ENCODE measurements at regions not wholly inside any gene's neighbourhood (a gene's known extent, or its start where the extent isn't known, plus 50 kb on each side); places are given as distances from the start of the nearest gene placed in this dataset.
"Not testable (repeated sequence)": the region's sequence is repeated elsewhere in the genome, so short reads cannot be mapped to it uniquely, and the experiment has no call there.

DNA sequence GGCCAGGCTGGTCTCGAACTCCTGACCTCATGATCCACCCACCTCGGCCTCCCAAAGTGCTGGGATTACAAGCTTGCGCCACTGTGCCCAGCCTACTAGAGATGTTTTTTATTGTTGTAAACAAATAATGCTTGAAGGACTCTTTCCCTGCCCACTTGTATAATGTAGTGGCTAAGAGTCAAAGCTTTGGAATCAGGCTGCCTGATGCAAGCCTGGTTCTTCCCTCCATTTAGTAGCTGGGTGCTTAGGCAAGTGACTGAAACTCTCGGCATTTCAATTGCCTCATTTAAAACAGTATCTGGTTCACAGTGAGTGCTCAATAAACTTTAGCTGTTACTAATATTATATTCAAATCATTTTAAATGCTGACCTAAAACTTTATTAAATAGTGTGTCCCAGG is 144.2 kb upstream of the FOXN2 start:
- no peak for DNase-seq (ENCODE audit: extremely low read depth in 1 of 11, low read depth in 9 of 11, low spot score in 4 of 11)

DNA sequence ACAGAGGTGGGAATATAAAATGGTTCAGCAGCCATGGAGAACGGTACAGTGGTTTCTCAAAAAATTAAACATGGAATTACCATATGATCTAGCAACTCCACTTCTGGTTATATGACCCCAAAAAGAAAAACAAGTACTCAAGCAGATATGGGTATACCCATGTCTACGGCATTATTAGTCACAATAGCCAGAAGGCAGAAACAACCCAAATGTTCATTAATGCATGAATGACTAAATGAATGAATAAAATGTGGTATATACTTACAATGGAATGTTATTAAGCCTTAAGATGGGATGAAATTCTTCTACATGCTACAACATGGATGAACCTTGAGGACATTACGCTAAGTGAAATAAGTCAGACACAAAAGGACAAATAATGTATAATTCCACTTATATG is 141.3 kb upstream of the FOXN2 start:
- no peak for DNase-seq (ENCODE audit: extremely low read depth in 1 of 11, low read depth in 9 of 11, low spot score in 4 of 11)

DNA sequence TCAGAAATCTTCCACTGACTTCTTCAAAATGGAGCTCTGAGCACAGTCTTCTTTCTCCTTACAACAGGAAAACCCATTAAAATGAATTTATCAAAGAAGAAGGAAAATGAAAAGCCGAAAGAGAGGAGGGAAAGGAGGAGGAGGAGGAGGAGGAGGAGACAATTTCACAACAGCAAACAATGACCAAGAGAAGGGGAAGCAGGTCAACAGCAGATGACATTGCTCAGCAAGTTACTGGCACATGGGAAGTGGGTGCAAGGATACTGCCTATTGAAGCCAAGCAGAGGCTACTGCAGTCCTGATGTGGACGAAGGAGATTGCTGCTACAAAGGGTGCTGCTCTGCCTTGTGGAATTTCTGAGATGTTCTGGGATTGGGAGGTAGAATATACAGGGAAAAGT is 140.0 kb upstream of the FOXN2 start:
- DNase-seq (ENCODE audit: extremely low read depth in 1 of 11, low read depth in 9 of 11, low spot score in 4 of 11), result no peak

DNA sequence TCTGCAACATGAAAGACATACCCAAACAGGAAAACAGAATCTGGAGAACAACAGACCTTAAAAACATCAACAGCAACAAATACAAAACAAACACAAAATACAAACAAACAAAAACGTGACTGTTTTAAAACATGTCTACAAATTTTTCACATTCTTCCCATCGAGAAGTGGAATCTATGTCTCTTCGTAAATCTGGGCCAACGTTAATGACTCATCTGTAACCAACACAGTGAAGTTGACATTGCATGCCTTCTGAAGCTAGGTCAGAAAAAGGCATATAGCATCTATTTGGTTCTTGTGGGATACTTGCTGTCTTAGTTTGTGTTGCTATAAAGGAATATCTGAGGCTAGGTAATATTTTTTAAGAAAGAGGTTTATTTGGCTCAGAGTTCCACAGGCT is 139.2 kb upstream of the FOXN2 start:
- no peak for DNase-seq (ENCODE audit: extremely low read depth in 1 of 11, low read depth in 9 of 11, low spot score in 4 of 11)

DNA sequence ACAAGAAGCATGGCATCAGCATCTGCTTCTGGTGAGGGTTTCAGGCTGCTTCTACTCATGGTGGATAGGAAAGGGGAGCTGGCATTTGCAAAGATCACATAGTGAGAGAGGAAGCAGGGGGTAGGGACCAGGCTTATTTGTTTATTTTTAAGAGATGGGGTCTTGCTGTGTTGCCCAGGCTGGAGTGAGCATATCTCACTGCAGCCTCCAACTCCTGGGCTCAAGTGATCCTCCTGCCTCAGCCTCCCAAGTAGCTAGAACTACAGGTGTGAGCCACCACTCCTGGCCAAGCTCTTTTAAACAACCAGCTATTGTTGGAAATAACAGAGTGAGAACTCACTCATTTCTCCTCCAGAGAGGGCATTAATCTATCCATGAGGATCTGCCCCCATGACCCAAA is 138.8 kb upstream of the FOXN2 start:
- no peak for DNase-seq (ENCODE audit: extremely low read depth in 1 of 11, low read depth in 9 of 11, low spot score in 4 of 11)

DNA sequence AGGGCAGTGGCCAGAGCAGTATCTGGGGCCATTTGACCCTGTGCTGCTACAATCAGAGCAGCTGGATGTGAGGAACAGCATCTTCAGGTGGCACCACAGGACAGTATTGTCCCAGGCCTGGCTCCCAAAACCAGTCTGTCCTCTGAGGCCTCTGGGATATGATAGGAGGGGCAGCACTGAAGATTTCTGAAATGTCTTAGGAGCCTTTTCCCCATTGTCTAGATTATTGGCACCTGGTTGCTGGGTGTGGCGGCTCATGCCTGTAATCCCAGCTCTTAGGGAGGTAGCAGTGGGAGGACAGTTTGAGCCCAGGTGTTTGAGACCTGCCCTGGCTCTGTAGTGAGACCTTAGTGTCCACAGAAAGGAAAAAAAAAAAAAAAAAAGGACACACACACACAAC is 137.6 kb upstream of the FOXN2 start:
- DNase-seq (ENCODE audit: extremely low read depth in 1 of 11, low read depth in 9 of 11, low spot score in 4 of 11), result no peak

DNA sequence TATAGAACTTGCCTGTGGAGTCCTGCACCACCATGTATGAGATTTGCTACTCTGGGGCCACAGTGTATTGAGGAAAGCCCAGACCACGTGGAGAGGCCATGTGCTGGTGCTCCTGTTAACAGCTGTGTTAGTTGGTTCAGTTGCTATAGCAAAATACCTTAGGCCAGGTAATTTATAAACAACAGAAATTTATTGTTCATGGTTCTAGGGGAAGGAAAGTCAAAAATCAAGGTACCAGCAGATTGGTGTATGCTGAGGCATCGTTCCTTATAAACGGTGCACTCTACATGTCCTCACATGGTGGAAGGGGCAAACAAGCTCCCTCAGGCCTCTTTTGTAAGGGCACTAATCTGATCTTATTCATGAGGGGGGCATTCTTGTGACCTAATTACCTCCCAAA is 135.9 kb upstream of the FOXN2 start:
- DNase-seq (ENCODE audit: extremely low read depth in 1 of 11, low read depth in 9 of 11, low spot score in 4 of 11), result no peak

DNA sequence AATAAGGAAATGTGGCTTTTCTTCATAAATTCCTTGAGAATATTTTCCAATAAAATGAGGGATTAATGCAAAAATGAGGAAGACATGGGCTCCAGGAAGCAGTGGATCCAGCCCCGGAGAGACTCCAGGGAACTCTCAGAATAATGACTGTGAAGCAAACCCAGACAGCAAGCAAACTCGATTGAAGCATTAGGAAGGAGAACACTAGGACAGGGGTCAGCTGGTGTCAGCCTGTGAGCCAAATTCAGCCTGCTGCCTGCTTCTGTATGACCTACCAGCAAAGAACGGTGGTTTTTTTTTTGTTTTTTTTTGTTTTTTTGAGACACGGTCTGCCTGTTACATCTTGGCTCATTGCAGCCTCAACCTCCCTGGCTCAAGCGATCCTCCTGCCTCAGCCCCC is 133.9 kb upstream of the FOXN2 start:
- DNase-seq (ENCODE audit: extremely low read depth in 1 of 11, low read depth in 9 of 11, low spot score in 4 of 11), result no peak

DNA sequence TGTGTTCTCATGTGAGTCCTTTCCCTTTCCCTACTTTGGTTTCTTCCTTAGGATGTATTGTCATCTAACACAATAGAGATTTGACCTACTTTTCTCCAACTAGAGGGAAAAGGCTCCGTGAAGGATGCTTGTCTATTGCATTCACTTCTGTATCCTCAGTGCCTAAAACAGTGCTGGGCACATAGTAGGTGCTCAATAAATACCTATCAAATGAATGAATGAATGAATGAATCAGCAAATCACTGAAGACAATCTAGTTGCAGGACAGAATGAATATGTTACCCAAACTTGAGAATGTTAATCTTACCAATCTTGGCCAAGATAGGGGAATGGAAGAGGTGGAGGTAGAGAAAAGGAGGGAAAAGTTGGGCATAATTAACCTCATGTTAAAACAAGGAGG is 131.2 kb upstream of the FOXN2 start:
- DNase-seq (ENCODE audit: extremely low read depth in 1 of 11, low read depth in 9 of 11, low spot score in 4 of 11), result no peak

DNA sequence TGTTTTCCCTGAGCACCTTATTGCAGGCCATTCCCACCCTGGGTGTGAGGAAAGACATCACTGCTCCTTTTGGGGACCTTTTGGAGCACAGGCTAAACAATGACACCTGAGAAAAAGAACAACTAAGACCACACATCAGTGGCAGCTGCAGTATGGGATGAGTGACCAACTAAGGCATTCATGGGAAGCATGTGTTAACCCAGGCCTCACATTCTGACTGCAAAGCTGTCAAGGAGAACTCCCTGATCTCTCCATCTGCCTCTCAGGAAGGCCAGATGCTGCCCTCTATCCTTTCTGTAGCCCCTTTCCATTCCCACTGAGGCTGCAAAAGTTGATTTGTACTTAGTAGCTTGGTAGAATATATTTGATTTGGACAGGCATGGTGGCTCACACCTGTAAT is 130.5 kb upstream of the FOXN2 start:
- DNase-seq (ENCODE audit: extremely low read depth in 1 of 11, low read depth in 9 of 11, low spot score in 4 of 11), result no peak

DNA sequence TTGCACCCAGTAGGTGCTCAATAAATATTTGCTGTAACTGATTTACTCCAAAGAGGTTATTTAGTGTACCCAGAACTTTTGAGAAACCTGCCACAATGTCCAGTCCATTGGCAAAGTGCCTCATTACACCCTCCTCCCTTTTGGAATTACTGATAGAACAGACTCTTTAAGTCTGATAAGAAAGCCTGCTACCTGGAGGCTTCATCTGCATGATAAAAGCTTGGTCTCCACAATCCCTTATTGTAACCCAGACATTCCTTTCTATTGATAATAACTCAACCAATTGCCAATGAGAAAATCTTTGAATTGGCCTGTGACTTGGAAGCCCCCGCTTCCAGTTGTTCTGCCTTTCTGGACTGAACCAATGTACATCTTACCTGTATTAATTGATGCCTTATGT is 127.0 kb upstream of the FOXN2 start:
- DNase-seq (ENCODE audit: extremely low read depth in 1 of 11, low read depth in 9 of 11, low spot score in 4 of 11), result no peak

DNA sequence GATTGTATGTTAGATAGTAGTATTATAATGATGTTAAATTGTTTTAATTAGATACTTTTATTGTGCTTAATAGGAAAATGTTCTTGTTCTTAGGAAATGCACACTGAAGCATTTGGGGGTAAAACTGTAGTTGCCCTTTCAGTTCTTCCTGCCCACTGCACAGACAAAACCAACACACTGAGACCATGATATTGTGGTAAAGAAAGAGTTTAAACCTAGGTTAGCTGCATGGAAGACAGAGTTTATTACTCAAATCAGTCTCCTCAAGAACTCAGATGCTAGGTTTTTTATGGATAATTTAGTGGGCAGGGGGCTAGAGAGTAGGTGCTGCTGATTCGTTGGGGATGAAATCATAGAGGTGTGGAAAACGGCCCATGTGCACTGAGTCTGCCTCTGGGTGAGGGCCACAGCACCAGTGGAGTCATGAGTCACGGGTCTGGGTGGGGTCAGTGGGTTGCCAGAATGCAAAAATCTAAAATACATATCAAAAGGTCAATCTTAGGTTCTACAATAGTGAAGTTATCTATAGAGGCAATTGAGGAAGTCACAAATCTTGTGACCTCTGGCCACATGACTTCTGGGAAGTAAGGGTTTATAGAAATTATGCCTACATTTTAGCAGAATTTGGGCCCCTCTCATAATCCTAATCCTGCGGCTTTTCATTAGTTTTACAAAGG is 124.8 kb upstream of the FOXN2 start:
- no peak for DNase-seq (ENCODE audit: extremely low read depth in 1 of 11, low read depth in 9 of 11, low spot score in 4 of 11)

DNA sequence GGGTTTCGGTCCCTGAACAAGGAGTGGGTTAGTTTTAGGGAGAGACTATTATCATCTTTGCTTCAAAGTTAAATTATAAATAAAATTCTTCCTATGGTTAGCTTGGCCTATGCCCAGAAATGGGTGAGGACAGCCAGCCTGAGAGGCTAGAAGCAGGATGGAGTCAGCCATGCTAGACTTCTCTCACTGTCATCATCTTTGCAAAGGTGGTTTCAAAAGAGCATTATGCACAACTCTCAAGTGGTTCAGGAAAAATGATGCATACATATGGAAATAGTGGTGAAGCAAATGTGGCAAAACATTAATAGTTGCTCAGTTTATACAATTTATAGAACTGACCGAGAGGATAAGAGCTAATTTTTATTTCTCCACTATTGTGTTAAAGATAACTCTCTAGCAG is 124.3 kb upstream of the FOXN2 start:
- no peak for DNase-seq (ENCODE audit: extremely low read depth in 1 of 11, low read depth in 9 of 11, low spot score in 4 of 11)

DNA sequence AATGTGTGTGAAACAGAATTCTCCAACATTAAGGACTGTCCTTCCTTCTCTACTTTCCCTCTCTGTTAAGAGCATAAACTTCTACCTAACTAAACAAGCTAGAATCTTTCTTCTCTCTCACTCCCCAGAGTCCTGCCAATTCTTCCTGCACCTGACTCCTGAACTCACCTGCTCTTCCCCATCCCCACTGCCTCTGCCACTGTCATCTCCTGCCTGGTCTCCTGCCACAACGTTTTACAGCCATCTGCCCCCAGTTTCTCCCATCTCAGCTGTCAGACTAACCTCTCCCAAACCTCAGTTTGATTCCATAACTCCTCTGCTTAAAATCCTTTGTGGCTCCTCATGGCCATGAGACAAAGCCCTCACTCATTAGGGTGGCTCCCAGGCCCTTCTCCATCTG is 119.8 kb upstream of the FOXN2 start:
- no peak for DNase-seq (ENCODE audit: extremely low read depth in 1 of 11, low read depth in 9 of 11, low spot score in 4 of 11)

DNA sequence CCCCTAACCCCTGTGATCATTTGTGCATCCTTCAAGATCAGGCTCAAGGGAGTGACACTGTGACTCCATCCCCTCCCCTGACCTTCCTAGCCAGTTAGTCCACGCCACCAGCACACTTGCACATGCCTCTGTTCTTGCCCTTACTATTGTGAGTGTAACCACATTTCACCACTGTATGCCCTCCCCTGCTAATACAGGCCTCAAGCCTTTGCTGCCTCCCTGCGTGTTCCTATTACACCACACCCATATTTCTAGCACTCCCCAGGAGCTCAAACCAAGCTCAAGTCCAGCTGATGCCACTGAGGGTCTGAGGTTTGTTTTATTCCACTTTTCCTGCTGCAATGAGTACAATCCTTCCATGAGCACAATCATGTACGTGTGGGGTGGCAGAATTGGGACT is 119.3 kb upstream of the FOXN2 start:
- no peak for DNase-seq (ENCODE audit: extremely low read depth in 1 of 11, low read depth in 9 of 11, low spot score in 4 of 11)

DNA sequence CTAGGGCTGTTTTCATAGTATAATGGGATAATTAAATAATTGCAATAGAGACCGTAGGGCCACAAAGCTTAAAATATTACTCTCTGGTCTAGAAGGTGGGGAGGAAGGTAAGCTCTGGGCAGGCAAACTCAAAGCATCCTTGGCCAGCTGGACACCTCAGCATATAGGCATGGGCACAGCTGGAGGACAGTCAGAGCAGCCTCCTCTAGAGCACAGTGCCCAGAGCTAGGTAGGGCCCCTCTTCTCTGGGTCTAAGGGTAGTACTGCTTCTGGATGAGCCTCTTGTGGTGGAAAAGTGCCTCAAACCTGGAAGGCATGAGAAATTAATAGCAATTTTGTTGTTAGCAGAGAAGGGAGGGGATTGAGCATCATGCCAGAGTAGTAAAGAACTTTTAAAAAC is 116.9 kb upstream of the FOXN2 start:
- DNase-seq (ENCODE audit: extremely low read depth in 1 of 11, low read depth in 9 of 11, low spot score in 4 of 11), result no peak

DNA sequence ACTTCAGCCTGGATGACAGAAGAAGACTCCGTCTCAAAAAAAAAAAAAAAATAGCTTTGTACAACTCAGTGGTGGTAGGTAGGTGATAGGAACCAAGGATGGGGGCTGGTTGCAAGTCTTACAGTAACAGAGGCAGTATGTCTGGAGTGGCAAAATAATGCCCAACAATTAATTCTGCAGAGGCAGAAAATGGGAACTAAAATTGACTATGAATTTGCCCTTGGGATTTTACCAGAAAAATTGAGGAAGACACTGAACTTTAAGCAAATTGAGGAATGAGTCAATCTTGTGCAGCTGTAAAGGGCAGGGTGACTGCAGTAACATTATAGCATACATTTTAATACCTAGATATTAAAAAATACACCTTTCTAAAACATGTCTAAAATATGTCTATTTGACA is 116.1 kb upstream of the FOXN2 start:
- no peak for DNase-seq (ENCODE audit: extremely low read depth in 1 of 11, low read depth in 9 of 11, low spot score in 4 of 11)

DNA sequence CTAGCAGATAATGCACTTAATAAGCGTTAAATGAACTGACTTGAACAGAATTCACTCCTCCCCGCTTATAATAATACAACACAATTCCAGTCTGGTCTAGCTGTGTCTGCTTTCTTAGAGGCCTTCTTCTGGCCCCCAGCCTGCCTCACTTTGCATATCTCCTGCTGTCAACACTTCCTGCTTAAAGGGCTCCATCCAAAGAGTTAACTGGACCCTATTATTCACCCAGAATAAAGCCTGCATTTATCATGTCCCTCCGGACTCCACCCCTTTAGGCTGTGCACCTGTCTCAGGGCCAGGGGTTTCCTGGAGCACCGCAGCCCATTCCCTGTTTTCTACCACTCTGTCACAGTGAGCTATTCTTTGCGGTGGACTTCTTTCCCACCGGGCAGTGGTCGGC is 115.4 kb upstream of the FOXN2 start:
- no peak for DNase-seq (ENCODE audit: extremely low read depth in 1 of 11, low read depth in 9 of 11, low spot score in 4 of 11)

DNA sequence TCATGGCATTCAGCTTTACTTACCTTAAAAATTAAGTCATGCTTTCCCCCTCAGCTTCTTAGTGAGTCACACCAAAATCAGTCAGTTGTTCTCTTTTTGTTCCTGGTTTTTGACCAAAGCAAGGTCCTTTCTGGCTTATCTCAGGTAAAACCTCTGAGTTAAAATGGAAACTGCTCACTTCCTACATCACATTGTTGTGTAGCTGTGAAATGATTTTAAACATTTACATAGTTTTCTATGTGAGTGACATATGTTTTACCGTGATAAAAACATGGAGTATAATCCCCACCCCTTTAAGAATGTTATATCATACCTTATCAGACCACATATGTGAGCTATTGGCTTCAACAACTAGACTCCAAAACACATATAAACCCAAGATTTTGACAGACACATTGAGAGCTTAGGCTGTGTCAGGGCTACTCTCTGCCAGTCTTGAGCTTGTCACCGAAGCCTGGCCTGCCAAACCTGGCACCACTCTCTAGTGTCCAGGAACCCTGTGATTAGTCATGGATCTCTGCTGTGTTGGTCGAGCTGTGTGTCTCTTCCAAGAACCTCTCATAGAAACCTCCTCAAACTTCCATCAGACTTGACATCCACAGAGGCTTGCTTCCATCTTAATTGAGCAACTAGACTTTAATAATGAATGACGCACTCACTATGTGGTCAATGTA is 113.7 kb upstream of the FOXN2 start:
- no peak for DNase-seq (ENCODE audit: extremely low read depth in 1 of 11, low read depth in 9 of 11, low spot score in 4 of 11)

DNA sequence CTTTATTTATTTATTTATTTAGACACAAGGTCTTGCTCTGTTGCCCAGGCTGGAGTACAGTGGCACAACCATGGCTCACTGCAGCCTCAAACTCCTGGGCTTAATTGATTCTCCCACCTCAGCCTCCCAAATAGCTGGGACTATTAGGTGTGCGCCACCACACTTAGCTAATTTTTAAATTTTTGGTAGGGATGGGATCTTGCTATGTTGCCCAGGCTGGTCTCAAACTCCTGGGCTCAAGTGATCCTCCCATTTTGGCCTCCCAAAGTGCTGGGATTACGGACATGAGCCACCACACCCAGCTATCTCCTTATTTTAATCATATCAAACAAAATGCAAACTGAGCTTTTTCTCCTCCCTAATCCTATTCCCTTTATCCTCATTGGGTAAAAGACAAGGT is 113.0 kb upstream of the FOXN2 start:
- not testable (repeated sequence) for DNase-seq (ENCODE audit: extremely low read depth in 1 of 11, low read depth in 9 of 11, low spot score in 4 of 11)

DNA sequence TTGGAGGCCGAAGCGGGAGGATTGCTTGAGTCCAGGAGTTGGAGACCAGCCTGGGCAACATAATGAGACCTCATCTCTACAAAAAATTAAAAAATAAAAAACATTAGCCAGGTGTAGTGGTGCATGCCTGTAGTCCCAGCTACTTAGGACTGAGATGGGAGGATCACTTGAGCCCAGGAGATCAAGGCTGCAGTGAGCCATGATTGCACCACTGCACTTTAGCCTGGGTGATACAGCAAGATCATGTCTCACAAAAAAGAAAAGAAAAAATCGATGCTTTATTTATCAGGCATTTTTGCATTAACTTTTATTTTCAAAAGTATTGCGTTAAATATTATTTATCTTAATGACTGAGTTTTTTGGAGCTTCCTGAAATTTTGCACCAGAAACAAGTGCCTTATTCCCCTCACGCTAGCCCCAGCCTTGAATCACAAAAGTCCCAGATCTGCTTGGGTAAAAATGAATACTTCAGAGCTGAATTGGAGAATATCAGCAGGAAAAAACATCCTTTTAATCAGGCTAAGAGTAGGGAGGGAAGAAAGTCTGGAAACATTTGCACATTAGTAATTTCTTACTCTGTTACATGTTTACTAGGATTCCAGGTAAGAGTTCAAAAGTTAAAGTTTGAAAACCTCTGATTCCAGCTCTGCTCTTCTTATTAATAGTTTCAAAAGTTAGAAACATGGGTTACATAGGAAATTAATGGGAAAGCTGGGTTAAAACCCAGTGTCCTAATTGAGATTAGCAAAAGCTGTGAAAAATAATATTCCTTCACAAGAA is 111.4 kb upstream of the FOXN2 start:
- DNase-seq (ENCODE audit: extremely low read depth in 1 of 11, low read depth in 9 of 11, low spot score in 4 of 11), result no peak
